ENCODE measurements at regions not wholly inside any gene's neighbourhood (a gene's known extent, or its start where the extent isn't known, plus 50 kb on each side); places are given as distances from the start of the nearest gene placed in this dataset.

GRCh38 chr7:49403844-49404243, 369.6 kb upstream of the VWC2 start:
- no peak for TF ChIP-seq CTCF (IDR thresholded peaks at IDR 0.05; ENCODE audit: insufficient read depth, low read depth, low read length)
- TF ChIP-seq EZH2 (IDR thresholded peaks at IDR 0.05; ENCODE audit: insufficient read depth, low read length): no peak

Measured in astrocyte (in vitro differentiated cells and primary cell).